ENCODE measurements at regions not wholly inside any gene's neighbourhood (a gene's known extent, or its start where the extent isn't known, plus 50 kb on each side); places are given as distances from the start of the nearest gene placed in this dataset.

DNA sequence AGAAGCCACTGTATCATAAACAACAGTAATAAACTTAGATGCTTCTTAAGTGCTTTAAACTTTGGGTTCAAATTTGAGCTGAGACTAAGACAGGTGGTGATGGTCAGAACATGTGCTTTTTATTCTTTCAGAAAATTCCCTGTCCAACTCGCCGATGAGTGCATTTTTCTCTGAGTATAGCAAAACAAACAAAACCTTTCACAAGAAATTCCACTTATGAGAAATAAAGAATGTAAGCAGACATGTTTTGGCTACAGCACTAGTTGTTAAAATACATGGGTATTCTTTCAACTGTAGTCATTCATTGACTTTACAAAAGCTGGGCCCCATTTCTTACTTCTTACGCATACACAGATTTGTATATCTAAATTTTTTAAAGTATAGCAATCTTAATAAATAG, 125.6 kb downstream of the SPRY2 start:
- Mint-ChIP-seq H3K36me3 (ENCODE audit: low read depth) (no peaks in the 10 kb centered on the region), H3K27me3 (ENCODE audit: low read depth) (peaks cover 4% of the 10 kb centered on the region), H3K27ac (no peak overlapping the region), H3K4me1 (peaks cover 8% of the 10 kb centered on the region), H3K9me3 (no peaks in the 10 kb centered on the region), H3K4me3 (no peak overlapping the region)
- TF ChIP-seq, protein P1, sequence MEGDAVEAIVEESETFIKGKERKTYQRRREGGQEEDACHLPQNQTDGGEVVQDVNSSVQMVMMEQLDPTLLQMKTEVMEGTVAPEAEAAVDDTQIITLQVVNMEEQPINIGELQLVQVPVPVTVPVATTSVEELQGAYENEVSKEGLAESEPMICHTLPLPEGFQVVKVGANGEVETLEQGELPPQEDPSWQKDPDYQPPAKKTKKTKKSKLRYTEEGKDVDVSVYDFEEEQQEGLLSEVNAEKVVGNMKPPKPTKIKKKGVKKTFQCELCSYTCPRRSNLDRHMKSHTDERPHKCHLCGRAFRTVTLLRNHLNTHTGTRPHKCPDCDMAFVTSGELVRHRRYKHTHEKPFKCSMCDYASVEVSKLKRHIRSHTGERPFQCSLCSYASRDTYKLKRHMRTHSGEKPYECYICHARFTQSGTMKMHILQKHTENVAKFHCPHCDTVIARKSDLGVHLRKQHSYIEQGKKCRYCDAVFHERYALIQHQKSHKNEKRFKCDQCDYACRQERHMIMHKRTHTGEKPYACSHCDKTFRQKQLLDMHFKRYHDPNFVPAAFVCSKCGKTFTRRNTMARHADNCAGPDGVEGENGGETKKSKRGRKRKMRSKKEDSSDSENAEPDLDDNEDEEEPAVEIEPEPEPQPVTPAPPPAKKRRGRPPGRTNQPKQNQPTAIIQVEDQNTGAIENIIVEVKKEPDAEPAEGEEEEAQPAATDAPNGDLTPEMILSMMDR (IDR thresholded peaks at IDR 0.05; ENCODE audit: unreplicated experiment in 3 of 3) = no peak

DNA sequence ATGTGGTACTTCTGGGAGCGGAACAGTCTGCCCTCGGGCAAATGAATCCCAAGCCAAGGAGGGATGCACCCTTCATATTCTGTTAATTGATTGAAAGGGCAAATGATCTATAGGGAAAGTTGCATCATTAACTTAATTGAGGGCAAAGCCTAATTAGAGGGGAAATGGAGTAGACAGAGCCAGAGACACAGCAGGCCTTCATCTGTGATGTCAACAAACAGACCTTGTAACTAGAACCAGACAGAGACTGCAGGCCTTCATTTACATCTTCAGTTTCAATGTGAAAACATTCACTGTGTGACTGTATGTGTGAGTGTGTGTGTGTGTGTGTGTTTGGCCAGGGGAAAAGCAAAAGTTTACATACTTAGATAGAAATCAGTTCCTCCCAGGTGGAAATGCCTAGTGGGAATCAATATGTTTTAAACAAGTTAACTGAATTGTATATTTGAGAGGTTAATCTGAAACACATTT, 126.4 kb downstream of the SPRY2 start:
- TF ChIP-seq, protein P1 (IDR thresholded peaks at IDR 0.05; ENCODE audit: unreplicated experiment in 3 of 3) = no peak
- Mint-ChIP-seq H3K27ac (peak overlapping the region; percentile 6 to 60 (median 8)), H3K9me3 (no peaks in the 10 kb centered on the region), H3K36me3 (ENCODE audit: low read depth) (no peaks in the 10 kb centered on the region), H3K27me3 (ENCODE audit: low read depth) (peaks cover 4% of the 10 kb centered on the region), H3K4me1 (peaks cover 8% of the 10 kb centered on the region), H3K4me3 (no peak overlapping the region)

DNA sequence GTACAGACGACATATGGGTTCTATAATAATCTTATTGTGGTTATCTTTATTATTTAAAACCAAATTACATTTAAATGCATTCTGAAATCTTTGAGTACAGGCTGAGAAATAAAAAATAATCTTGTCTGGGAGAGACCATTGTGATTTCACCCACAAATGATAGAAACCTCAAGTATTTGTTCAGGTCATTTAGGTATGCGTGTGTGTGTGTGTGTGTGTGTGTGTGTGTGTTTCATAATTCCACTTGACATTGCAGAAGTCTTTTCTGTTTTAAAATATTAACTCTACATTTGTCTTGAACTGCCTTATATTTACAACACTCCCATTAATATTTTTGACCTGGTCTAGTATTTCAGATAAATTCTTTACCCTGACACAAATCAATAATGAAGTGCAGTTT, 126.9 kb downstream of the SPRY2 start:
- peaks cover 4% of the 10 kb centered on the region for H3K27me3 Mint-ChIP-seq (ENCODE audit: low read depth)
- H3K9me3 Mint-ChIP-seq = no peaks in the 10 kb centered on the region
- TF ChIP-seq, protein P1 (IDR thresholded peaks at IDR 0.05; ENCODE audit: unreplicated experiment in 3 of 3) = no peak
- peak overlapping the region in 2 of 3 experiments; percentile 8 to 60 for H3K27ac Mint-ChIP-seq
- peaks cover 8% of the 10 kb centered on the region for H3K4me1 Mint-ChIP-seq
- no peak overlapping the region for H3K4me3 Mint-ChIP-seq
- H3K36me3 Mint-ChIP-seq (ENCODE audit: low read depth) = no peaks in the 10 kb centered on the region

DNA sequence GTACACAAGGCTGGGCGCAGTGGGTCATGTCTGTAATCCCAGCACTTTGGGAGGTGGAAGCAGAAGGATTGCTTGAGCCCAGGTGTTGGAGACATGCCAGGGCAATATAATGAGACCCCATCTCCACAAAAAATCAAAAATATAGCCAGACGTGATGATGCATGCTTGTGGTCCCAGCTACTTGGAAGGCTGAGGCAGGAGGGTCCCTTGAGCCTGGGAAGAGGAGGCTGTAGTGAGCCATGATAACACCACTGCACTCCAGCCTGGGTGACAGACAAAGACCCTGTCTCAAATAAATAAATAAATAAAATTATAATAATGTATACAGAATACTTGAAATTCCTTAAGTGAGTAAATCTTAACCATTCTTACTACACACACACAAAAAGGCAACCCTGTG, 127.7 kb downstream of the SPRY2 start:
- TF ChIP-seq, protein P1 (IDR thresholded peaks at IDR 0.05; ENCODE audit: unreplicated experiment in 3 of 3) = no peak
- H3K27me3 Mint-ChIP-seq (ENCODE audit: low read depth) = peaks cover 4% of the 10 kb centered on the region
- H3K36me3 Mint-ChIP-seq (ENCODE audit: low read depth) = no peaks in the 10 kb centered on the region
- H3K4me3 Mint-ChIP-seq = no peak overlapping the region
- no peaks in the 10 kb centered on the region for H3K9me3 Mint-ChIP-seq
- no peak overlapping the region for H3K27ac Mint-ChIP-seq
- peaks cover 8% of the 10 kb centered on the region for H3K4me1 Mint-ChIP-seq

DNA sequence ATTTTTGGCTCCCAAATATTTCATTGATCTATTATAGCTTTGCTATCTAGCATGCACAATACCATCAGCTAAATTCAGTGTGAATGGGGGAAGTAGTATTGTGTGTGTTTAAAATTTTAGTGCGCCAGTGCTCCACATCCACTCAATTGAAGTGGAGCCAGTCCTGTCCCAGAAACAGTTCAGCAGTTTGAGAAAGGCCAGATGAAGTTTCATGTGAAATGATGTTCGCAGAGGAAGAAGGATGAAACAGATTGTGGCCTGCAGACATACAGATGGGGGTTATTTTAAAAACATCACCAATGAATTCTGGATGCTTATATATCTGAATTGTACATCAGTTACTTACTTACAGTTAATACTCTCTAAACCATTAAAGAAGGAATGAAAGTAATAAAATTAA, 129.4 kb downstream of the SPRY2 start:
- peaks cover 4% of the 10 kb centered on the region for H3K27me3 Mint-ChIP-seq (ENCODE audit: low read depth)
- H3K9me3 Mint-ChIP-seq = no peaks in the 10 kb centered on the region
- H3K27ac Mint-ChIP-seq = no peak overlapping the region
- no peaks in the 10 kb centered on the region for H3K36me3 Mint-ChIP-seq (ENCODE audit: low read depth)
- peaks cover 8% of the 10 kb centered on the region for H3K4me1 Mint-ChIP-seq
- H3K4me3 Mint-ChIP-seq = no peak overlapping the region
- TF ChIP-seq, protein P1 (IDR thresholded peaks at IDR 0.05; ENCODE audit: unreplicated experiment in 3 of 3) = no peak

DNA sequence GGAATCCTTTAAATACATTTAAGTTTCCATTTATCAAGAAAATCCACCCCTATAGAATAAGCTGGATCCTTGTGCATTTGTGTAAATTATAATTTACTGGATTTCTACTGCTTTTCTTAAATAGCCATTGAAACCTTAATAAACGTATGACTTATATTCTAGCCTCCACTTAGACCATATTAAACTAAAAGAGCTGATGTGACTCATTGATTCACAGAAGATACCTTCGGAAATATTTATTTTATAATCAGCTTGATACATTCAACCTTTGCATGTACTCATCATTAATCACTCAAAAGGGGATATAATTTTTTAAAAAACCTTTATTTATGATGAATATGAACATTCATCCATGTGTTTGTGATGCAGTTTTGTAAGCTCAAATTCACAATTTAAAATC, 136.3 kb downstream of the SPRY2 start:
- H3K4me1 Mint-ChIP-seq = peaks cover 5% of the 10 kb centered on the region
- H3K36me3 Mint-ChIP-seq (ENCODE audit: low read depth) = no peaks in the 10 kb centered on the region
- no peaks in the 10 kb centered on the region for H3K27me3 Mint-ChIP-seq (ENCODE audit: low read depth)
- H3K4me3 Mint-ChIP-seq = no peak overlapping the region
- TF ChIP-seq, protein P1 (IDR thresholded peaks at IDR 0.05; ENCODE audit: unreplicated experiment in 3 of 3) = no peak
- no peaks in the 10 kb centered on the region for H3K9me3 Mint-ChIP-seq
- H3K27ac Mint-ChIP-seq = no peak overlapping the region

Measured in nephron (organoid).